HepG2 (cell line): ENCODE measurements at regions not wholly inside any gene's neighbourhood (a gene's known extent, or its start where the extent isn't known, plus 50 kb on each side); places are given as distances from the start of the nearest gene placed in this dataset.

Experiments used
- ATAC-seq: fragments of 200-7000 bp; cut with Tn5 transposase; 3 replicates; pipeline ENCODE4 v1.9.1; 2020; ENCODE audit warnings: mild to moderate bottlenecking, moderate library complexity
- BruUV-seq: library from RNA; stranded (reverse); fragments of 400-500 nt; replicated peaks from 2 replicates; lab custom pipeline; 2021; lab: Mats Ljungman, UMichigan
- CTCF ChIA-PET: fragments of 300-600 bp; formaldehyde crosslinking; extraction: SDS; loops from one replicate; lab custom pipeline; 2021; ENCODE audit warnings: low total read pairs, inconsistent platforms, low intra/inter-chr PET ratio; lab: Yijun Ruan, JAX
- POLR2A ChIA-PET: fragments of 350-600 bp; sonication (Branson Sonifier 250); formaldehyde crosslinking; loops from one replicate; lab custom pipeline; 2020; ENCODE audit warnings: antibody characterized with exemption, inconsistent platforms; lab: Yijun Ruan, JAX
- DNase-seq: peaks from one replicate; pipeline ENCODE4 v3.0.0-alpha.2; 2015; ENCODE audit warnings: low spot score
- FAIRE-seq: peaks from 3 replicates; lab custom pipeline; 2011; peaks lifted over from hg19 to GRCh38; lab: Jason Lieb, UNC
- H2AFZ ChIP-seq: one replicate; pipeline ENCODE4 v1.6.1; 2011; ENCODE audit warnings: low read length, inconsistent platforms
- H3K27ac ChIP-seq: fragments of 300-600 bp; 3 replicates; pipeline ENCODE4 v1.8.0; 2011; ENCODE audit warnings: mixed run types, mild to moderate bottlenecking, mixed read lengths, low read length, inconsistent platforms; ENCODE audit not compliant: insufficient read depth; ENCODE audit errors: extremely low read length
- H3K27me3 ChIP-seq, 2 experiments: fragments of 200-600 bp in 1 of 2; 2 replicates in 1 of 2; 3 replicates in 1 of 2; pipeline versions ENCODE4 v1.6.0 to v1.8.0; 2011; ENCODE audit warnings: low read length in 2 of 2, mild to moderate bottlenecking in 2 of 2, moderate library complexity in 2 of 2, inconsistent platforms in 1 of 2; ENCODE audit not compliant: insufficient read depth in 2 of 2, control insufficient read depth in 1 of 2
- H3K36me3 ChIP-seq, 2 experiments: fragments of 200-600 bp in 1 of 2; replicated peaks in 1 of 2; 2 replicates in 1 of 2; 3 replicates in 1 of 2; pipeline versions ENCODE4 v1.5.1 to v1.8.0; 2011; ENCODE audit warnings: low read length in 2 of 2, inconsistent platforms in 1 of 2; ENCODE audit not compliant: insufficient read depth in 2 of 2, control insufficient read depth in 1 of 2
- H3K4me1 ChIP-seq: 2 replicates; pipeline ENCODE4 v1.5.1; 2012; ENCODE audit warnings: low read length, inconsistent platforms; ENCODE audit not compliant: insufficient read depth
- H3K4me2 ChIP-seq: 2 replicates; pipeline ENCODE4 v1.6.0; 2011; ENCODE audit warnings: low read depth, low read length, inconsistent platforms
- H3K4me3 ChIP-seq, 3 experiments: fragments of 200-600 bp in 1 of 3; sonication (generic), shearing (Covaris generic) in 1 of 3; replicated peaks in 1 of 3; 2 replicates each; pipeline ENCODE4 v1.5.1; 2011 to 2016; ENCODE audit warnings: low read length in 3 of 3, inconsistent platforms in 2 of 3, low read depth in 2 of 3, mild to moderate bottlenecking in 2 of 3, control low read depth in 1 of 3, mixed read lengths in 1 of 3; ENCODE audit not compliant: insufficient read depth in 1 of 3
- H3K79me2 ChIP-seq: one replicate; pipeline ENCODE4 v1.6.1; 2011; ENCODE audit warnings: low read length, inconsistent platforms; ENCODE audit not compliant: insufficient read depth
- H3K9ac ChIP-seq: 2 replicates; pipeline ENCODE4 v1.6.0; 2011; ENCODE audit warnings: mild to moderate bottlenecking, low read depth, low read length, inconsistent platforms; ENCODE audit not compliant: insufficient read depth
- H3K9me3 ChIP-seq: 2 replicates; pipeline ENCODE4 v1.5.1; 2012; ENCODE audit warnings: mild to moderate bottlenecking, low read length
- H4K20me1 ChIP-seq: 2 replicates; pipeline ENCODE4 v1.6.0; 2011; ENCODE audit warnings: inconsistent platforms, mild to moderate bottlenecking, low read length, moderate library complexity; ENCODE audit not compliant: insufficient read depth
- FOSL1 ChIP-seq: sonication (generic); formaldehyde crosslinking; IDR thresholded peaks from 2 replicates; pipeline ENCODE4 v1.9.0; 2021; ENCODE audit warnings: missing genetic modification reagents, borderline replicate concordance
- HOXA9 ChIP-seq: sonication (generic); formaldehyde crosslinking; IDR thresholded peaks from 2 replicates; pipeline ENCODE4 v1.8.1; 2022; ENCODE audit warnings: missing genetic modification reagents, mild to moderate bottlenecking, moderate library complexity, borderline replicate concordance
- PAX8 ChIP-seq: sonication (generic); formaldehyde crosslinking; IDR thresholded peaks from 2 replicates; pipeline ENCODE4 v1.8.0; 2022; ENCODE audit warnings: mild to moderate bottlenecking, missing genetic modification reagents, borderline replicate concordance
- RELA ChIP-seq: sonication (generic); formaldehyde crosslinking; IDR thresholded peaks from 2 replicates; pipeline ENCODE4 v1.4.0; 2020; ENCODE audit warnings: missing genetic modification reagents
- ZFP41 ChIP-seq: sonication (generic); formaldehyde crosslinking; IDR thresholded peaks from 2 replicates; pipeline ENCODE4 v1.4.0; 2020; ENCODE audit warnings: mild to moderate bottlenecking, missing genetic modification reagents, borderline replicate concordance
- ZNF121 ChIP-seq: sonication (generic); formaldehyde crosslinking; IDR thresholded peaks from 2 replicates; pipeline ENCODE4 v1.5.0; 2020; ENCODE audit warnings: mild to moderate bottlenecking, missing genetic modification reagents
- ZNF296 ChIP-seq: sonication (generic); formaldehyde crosslinking; conservative IDR thresholded peaks from 2 replicates; pipeline ENCODE4 v1.5.0; 2020; ENCODE audit warnings: mild to moderate bottlenecking, missing genetic modification reagents
- ZNF30 ChIP-seq: sonication (generic); formaldehyde crosslinking; IDR thresholded peaks from 2 replicates; pipeline ENCODE4 v1.5.0; 2020; ENCODE audit warnings: mild to moderate bottlenecking, missing genetic modification reagents
- ZNF567 ChIP-seq: sonication (generic); formaldehyde crosslinking; IDR thresholded peaks from 2 replicates; pipeline ENCODE4 v1.8.1; 2023; ENCODE audit warnings: mild to moderate bottlenecking, missing genetic modification reagents, borderline replicate concordance
- WGBS: methylation state at CpG from one replicate; pipeline ENCODE4 v1.1.6; 2017; ENCODE audit warnings: low lambda C conversion rate; 5-methylcytosine and 5-hydroxymethylcytosine counted together
- in situ Hi-C: cut with HindIII; loops from 2 replicates; pipeline ENCODE4 v1.10.0; 2017; ENCODE audit warnings: low pct_unique_long_range_greater_than_20kb; ENCODE audit not compliant: extremely low pct_ligation_motif_present
- intact Hi-C: fragments of 100-400 bp; cut with micrococcal nuclease; formaldehyde crosslinking; loops from one replicate; pipeline ENCODE4 v1.10.0; 2022; ENCODE audit not compliant: unreplicated experiment
- TF ChIP-seq, protein P1 (sequence below): sonication (generic); formaldehyde crosslinking; conservative IDR thresholded peaks from 2 replicates; pipeline ENCODE4 v1.4.0; 2020; ENCODE audit warnings: mild to moderate bottlenecking, missing genetic modification reagents, moderate library complexity
- TF ChIP-seq, protein P2 (sequence below): sonication (generic); formaldehyde crosslinking; IDR thresholded peaks from 2 replicates; pipeline ENCODE4 v1.8.0; 2022; ENCODE audit warnings: missing genetic modification reagents, mild to moderate bottlenecking, moderate library complexity, borderline replicate concordance
- TF ChIP-seq, protein P3 (sequence below): sonication (generic); formaldehyde crosslinking; IDR thresholded peaks from 2 replicates; pipeline ENCODE4 v1.8.1; 2023; ENCODE audit warnings: missing genetic modification reagents, inconsistent platforms, borderline replicate concordance

DNA sequence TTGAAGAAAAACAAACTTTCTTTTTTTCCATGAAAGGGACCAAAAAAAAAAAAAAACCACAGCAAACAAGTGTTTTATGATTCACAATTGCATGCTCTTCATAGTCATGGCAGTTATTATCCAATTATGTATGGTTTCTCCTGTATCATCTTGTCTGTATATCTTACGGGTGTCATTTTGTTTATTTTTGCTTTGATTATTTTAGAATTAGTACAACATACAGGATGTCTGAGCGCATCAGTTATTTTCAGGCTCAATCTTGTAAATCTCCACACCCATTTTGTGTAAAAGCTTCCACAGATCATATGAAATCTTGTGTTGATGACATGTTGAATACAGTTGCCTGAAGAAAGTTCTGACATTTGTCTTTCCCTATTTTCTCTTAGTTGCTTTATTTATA is 280.3 kb downstream of the KLF5 start:
- H4K20me1 ChIP-seq: no peaks in the 10 kb centered on the region
- H3K27ac ChIP-seq: no peak overlapping the region
- 48% methylated on average over 2 of the region's 2 CpGs for WGBS
- no peak for FAIRE-seq
- H3K79me2 ChIP-seq: no peaks in the 10 kb centered on the region
- intact Hi-C loops: no loop called here
- H3K27me3 ChIP-seq: no peaks in the 10 kb centered on the region
- TF ChIP-seq PAX8 (CRISPR knock-in tag) (no peak), ZNF121 (CRISPR knock-in tag) (no peak), ZNF30 (no peak), ZNF296 (CRISPR knock-in tag) (no peak), RELA (CRISPR knock-in tag) (no peak)
- TF ChIP-seq, protein P1, sequence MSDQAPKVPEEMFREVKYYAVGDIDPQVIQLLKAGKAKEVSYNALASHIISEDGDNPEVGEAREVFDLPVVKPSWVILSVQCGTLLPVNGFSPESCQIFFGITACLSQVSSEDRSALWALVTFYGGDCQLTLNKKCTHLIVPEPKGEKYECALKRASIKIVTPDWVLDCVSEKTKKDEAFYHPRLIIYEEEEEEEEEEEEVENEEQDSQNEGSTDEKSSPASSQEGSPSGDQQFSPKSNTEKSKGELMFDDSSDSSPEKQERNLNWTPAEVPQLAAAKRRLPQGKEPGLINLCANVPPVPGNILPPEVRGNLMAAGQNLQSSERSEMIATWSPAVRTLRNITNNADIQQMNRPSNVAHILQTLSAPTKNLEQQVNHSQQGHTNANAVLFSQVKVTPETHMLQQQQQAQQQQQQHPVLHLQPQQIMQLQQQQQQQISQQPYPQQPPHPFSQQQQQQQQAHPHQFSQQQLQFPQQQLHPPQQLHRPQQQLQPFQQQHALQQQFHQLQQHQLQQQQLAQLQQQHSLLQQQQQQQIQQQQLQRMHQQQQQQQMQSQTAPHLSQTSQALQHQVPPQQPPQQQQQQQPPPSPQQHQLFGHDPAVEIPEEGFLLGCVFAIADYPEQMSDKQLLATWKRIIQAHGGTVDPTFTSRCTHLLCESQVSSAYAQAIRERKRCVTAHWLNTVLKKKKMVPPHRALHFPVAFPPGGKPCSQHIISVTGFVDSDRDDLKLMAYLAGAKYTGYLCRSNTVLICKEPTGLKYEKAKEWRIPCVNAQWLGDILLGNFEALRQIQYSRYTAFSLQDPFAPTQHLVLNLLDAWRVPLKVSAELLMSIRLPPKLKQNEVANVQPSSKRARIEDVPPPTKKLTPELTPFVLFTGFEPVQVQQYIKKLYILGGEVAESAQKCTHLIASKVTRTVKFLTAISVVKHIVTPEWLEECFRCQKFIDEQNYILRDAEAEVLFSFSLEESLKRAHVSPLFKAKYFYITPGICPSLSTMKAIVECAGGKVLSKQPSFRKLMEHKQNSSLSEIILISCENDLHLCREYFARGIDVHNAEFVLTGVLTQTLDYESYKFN: no peak
- H3K9ac ChIP-seq: no peak overlapping the region
- peaks cover 8% of the 10 kb centered on the region; the same call in 1 of the 2 replicates for H3K4me1 ChIP-seq
- no peak overlapping the region for H2AFZ ChIP-seq
- CTCF ChIA-PET: no interaction called here
- no peaks in the 10 kb centered on the region for H3K36me3 ChIP-seq
- no peak overlapping the region for H3K4me3 ChIP-seq
- in situ Hi-C loops: no loop called here
- ATAC-seq: no peak
- no TSS peak for BruUV-seq
- no peak for DNase-seq
- no peaks in the 10 kb centered on the region for H3K9me3 ChIP-seq
- POLR2A ChIA-PET: no interaction called here
- H3K4me2 ChIP-seq: no peak overlapping the region

DNA sequence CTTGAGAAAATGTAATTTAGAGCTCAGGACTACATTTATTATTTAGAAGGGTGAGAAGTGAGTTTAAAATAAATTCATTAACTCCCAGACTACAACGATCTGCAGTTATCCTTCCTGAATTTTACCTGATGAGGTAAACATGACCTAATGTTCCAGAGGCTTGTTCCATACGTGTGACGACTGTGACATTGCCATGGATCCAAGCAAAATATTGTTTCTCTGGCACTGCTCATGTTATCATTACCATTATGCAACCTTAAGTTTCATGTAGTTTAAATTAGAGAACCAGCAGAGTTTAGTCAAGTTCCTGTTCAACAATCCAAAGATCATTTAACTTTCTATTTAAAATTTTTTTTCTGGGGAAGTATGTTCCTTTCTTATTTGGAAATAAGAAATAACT is 279.6 kb downstream of the KLF5 start:
- in situ Hi-C loops: no loop called here
- no peaks in the 10 kb centered on the region for H4K20me1 ChIP-seq
- ATAC-seq (no peak), FAIRE-seq (no peak), DNase-seq (no peak)
- 2% methylated on average over 3 of the region's 3 CpGs for WGBS
- H3K4me1 ChIP-seq: peaks cover 8% of the 10 kb centered on the region; the same call in 1 of the 2 replicates
- no peak overlapping the region for H3K9ac ChIP-seq
- H3K4me3 ChIP-seq: no peak overlapping the region
- no peaks in the 10 kb centered on the region for H3K79me2 ChIP-seq
- no TSS peak for BruUV-seq
- H2AFZ ChIP-seq: no peak overlapping the region
- no peaks in the 10 kb centered on the region for H3K9me3 ChIP-seq
- H3K4me2 ChIP-seq: no peak overlapping the region
- intact Hi-C loops: no loop called here
- CTCF ChIA-PET: no interaction called here
- H3K27ac ChIP-seq: no peak overlapping the region
- H3K27me3 ChIP-seq: no peaks in the 10 kb centered on the region
- H3K36me3 ChIP-seq: no peaks in the 10 kb centered on the region
- POLR2A ChIA-PET: no interaction called here
- TF ChIP-seq, protein P2, sequence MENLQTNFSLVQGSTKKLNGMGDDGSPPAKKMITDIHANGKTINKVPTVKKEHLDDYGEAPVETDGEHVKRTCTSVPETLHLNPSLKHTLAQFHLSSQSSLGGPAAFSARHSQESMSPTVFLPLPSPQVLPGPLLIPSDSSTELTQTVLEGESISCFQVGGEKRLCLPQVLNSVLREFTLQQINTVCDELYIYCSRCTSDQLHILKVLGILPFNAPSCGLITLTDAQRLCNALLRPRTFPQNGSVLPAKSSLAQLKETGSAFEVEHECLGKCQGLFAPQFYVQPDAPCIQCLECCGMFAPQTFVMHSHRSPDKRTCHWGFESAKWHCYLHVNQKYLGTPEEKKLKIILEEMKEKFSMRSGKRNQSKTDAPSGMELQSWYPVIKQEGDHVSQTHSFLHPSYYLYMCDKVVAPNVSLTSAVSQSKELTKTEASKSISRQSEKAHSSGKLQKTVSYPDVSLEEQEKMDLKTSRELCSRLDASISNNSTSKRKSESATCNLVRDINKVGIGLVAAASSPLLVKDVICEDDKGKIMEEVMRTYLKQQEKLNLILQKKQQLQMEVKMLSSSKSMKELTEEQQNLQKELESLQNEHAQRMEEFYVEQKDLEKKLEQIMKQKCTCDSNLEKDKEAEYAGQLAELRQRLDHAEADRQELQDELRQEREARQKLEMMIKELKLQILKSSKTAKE (CRISPR knock-in tag): no peak
- TF ChIP-seq ZFP41 (CRISPR knock-in tag) (no peak), FOSL1 (CRISPR knock-in tag) (no peak), HOXA9 (no peak), ZNF567 (CRISPR knock-in tag) (no peak)
- TF ChIP-seq, protein P3, sequence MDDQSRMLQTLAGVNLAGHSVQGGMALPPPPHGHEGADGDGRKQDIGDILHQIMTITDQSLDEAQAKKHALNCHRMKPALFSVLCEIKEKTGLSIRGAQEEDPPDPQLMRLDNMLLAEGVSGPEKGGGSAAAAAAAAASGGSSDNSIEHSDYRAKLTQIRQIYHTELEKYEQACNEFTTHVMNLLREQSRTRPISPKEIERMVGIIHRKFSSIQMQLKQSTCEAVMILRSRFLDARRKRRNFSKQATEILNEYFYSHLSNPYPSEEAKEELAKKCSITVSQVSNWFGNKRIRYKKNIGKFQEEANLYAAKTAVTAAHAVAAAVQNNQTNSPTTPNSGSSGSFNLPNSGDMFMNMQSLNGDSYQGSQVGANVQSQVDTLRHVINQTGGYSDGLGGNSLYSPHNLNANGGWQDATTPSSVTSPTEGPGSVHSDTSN: no peak
